Effector memory CD8-positive, alpha-beta T cell (primary cell): ENCODE measurements at regions not wholly inside any gene's neighbourhood (a gene's known extent, or its start where the extent isn't known, plus 50 kb on each side); places are given as distances from the start of the nearest gene placed in this dataset.

Source experiments
- ATAC-seq: fragments of 150-1000 bp; cut with Tn5 transposase; replicated peaks from 2 replicates; pipeline ENCODE4 v1.10.0; 2021; ENCODE audit warnings: mild to moderate bottlenecking, moderate library complexity
- DNase-seq, 3 experiments: peaks; one replicate each; pipeline ENCODE4 v3.0.0; 2021
- H3K27ac Mint-ChIP-seq, 2 donors: one replicate each; pipeline ENCODE4 v1.8.0; 2022; ENCODE audit warnings: mild to moderate bottlenecking in 2 of 2, mixed read lengths in 2 of 2, moderate library complexity in 2 of 2
- H3K27me3 Mint-ChIP-seq, 2 donors: one replicate each; pipeline ENCODE4 v1.8.0; 2022; ENCODE audit warnings: mixed read lengths in 2 of 2
- H3K36me3 Mint-ChIP-seq: one replicate; pipeline ENCODE4 v1.8.0; 2022; ENCODE audit warnings: mild to moderate bottlenecking, moderate library complexity, mixed read lengths; ENCODE audit not compliant: insufficient read depth
- H3K4me1 Mint-ChIP-seq, 2 donors: one replicate each; pipeline ENCODE4 v1.8.0; 2022; ENCODE audit warnings: low read depth in 2 of 2, mixed read lengths in 2 of 2
- H3K4me3 Mint-ChIP-seq, 2 donors: one replicate each; pipeline ENCODE4 v1.8.0; 2022; ENCODE audit warnings: mild to moderate bottlenecking in 2 of 2, mixed read lengths in 2 of 2, moderate library complexity in 2 of 2
- H3K9me3 Mint-ChIP-seq, 2 donors: one replicate each; pipeline ENCODE4 v1.8.0; 2022; ENCODE audit warnings: mixed read lengths in 2 of 2

DNA sequence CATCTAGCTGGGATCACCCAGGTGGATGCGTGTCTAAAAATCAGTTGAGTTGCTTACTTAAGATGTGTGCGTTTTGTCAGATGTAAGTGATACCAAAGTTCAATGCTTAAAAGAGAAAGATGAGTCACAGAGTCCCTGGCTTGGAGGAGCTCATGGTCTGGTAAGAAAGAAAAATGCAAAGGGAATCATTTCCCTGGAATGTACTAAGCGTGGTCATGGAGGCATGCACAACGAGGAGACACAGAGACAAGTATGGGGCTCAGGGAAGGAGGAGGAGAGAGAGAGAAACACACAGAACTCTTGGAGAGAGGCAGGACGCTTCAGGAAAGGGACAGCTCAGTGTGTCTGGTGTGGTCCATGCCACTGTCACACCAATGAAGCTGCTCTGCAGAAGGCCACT lies 186.9 kb upstream of the GMDS start:
- no peaks in the 10 kb centered on the region for H3K36me3 Mint-ChIP-seq
- ATAC-seq: no peak

DNA sequence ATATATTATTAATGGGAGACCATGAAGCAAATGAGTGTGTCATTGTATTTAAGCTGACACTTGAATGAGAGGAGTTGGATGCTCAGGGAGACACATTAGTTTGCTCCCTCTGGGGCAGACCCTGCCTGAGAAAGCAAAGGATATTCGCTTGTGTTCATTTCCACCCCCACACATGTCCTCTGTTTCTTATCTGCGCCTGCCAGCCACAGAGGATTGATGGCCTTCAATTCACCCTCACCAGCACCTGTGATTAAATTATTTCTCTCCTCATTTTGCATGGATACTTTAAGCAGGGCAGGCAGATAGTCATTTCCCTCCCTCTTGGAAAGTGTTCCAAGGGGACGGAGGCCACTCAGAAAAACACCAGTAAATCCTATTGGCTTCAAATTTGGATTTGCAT lies 185.2 kb upstream of the GMDS start:
- no peak overlapping the region for H3K27ac Mint-ChIP-seq
- DNase-seq: no peak
- H3K36me3 Mint-ChIP-seq: no peaks in the 10 kb centered on the region
- H3K9me3 Mint-ChIP-seq: no peaks in the 10 kb centered on the region
- H3K27me3 Mint-ChIP-seq: no peaks in the 10 kb centered on the region
- no peak for ATAC-seq
- H3K4me1 Mint-ChIP-seq: no peaks in the 10 kb centered on the region
- no peak overlapping the region for H3K4me3 Mint-ChIP-seq

More for the DNA sequence above, 186.9 kb upstream of the GMDS start:
- Mint-ChIP-seq H3K4me3 (no peak overlapping the region), H3K9me3 (no peaks in the 10 kb centered on the region), H3K27ac (no peak overlapping the region), H3K27me3 (no peaks in the 10 kb centered on the region), H3K4me1 (no peaks in the 10 kb centered on the region)
- no peak for DNase-seq

DNA sequence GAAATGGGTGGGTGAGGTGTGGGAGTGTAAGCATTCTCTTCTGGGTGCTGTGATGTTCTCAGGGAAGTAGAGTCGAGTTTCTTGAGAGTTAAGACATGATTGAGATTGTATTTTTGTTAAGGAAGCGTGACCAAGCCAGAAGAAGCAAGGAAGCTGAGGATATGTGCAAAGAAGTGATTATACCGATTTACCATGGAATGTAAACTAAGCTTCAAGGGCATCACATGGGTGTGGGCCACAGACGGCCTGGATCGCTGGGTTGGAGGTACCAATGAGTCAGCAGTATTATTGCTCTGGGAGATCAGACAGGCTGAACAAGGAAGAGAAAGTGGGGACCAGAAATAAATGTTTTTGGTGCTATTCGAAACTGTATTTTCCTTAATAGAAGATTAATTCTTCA lies 184.1 kb upstream of the GMDS start:
- no peaks in the 10 kb centered on the region for H3K27me3 Mint-ChIP-seq
- H3K9me3 Mint-ChIP-seq: no peaks in the 10 kb centered on the region
- ATAC-seq: no peak

DNA sequence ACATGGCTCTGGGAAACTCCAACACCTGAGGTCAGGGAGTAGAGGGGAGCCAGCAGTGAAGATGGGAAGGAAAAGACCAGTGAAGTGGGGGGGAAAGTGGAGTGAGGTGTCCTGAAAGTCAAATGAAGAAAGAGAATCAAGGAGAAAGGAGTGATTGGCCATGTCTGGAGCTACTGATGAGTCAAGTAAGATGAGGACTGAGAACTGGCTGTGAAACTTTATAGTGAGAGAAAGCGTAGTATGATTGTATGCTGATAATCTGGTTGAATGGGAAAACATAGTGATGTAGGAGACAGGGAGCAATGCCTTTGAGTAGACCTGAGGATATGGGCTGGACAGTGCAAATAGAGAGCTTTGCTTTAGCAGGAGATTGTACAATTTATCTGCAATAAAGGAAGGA lies 183.6 kb upstream of the GMDS start:
- H3K4me3 Mint-ChIP-seq: no peak overlapping the region
- no peaks in the 10 kb centered on the region for H3K36me3 Mint-ChIP-seq
- DNase-seq (no peak), ATAC-seq (no peak)
- H3K4me1 Mint-ChIP-seq: no peaks in the 10 kb centered on the region
- no peaks in the 10 kb centered on the region for H3K27me3 Mint-ChIP-seq
- H3K9me3 Mint-ChIP-seq: no peaks in the 10 kb centered on the region
- H3K27ac Mint-ChIP-seq: no peak overlapping the region

More for the DNA sequence above, 184.1 kb upstream of the GMDS start:
- no peaks in the 10 kb centered on the region for H3K4me1 Mint-ChIP-seq
- no peak for DNase-seq
- no peak overlapping the region for H3K27ac Mint-ChIP-seq
- H3K4me3 Mint-ChIP-seq: no peak overlapping the region
- H3K36me3 Mint-ChIP-seq: no peaks in the 10 kb centered on the region

DNA sequence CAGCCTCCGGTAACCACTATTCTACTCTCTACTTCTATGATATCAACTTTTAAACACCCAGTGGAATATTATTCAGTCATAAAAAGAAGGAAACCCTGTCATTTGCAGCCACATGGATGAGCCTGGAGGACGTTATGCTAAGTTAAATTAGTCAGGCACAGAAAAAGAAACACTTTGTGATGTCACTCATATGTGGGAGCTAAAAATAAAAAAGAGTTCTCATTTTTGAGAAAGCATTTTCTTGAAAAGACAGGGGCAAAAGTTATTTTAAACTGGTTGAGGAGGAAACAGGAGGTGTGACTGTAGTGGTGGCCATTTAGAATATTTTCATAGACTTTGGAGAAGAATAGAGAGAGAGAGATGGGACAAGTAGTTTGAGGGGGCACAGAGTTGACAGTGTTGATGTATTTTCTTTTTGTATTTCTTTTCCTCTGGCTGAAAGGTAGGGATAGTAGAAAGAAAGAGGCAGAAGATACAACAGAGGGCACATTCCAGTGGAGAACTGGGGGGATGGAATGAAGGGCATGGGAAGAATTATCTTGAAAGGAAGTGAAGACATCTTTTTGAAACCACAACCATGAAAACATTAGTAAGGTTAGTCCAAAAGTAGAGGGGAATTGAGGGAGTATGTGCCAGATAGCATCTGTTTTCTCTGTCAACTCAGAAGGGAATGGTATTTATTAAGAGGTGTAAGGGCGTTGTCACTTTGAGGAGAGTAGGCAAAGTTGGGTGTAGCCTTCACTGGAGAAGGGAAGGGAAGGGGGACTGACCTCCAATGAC lies 181.3 kb upstream of the GMDS start:
- Mint-ChIP-seq H3K36me3 (no peaks in the 10 kb centered on the region), H3K27ac (no peak overlapping the region), H3K4me3 (no peak overlapping the region), H3K27me3 (no peaks in the 10 kb centered on the region), H3K9me3 (no peaks in the 10 kb centered on the region), H3K4me1 (no peaks in the 10 kb centered on the region)
- ATAC-seq (no peak), DNase-seq (no peak)

DNA sequence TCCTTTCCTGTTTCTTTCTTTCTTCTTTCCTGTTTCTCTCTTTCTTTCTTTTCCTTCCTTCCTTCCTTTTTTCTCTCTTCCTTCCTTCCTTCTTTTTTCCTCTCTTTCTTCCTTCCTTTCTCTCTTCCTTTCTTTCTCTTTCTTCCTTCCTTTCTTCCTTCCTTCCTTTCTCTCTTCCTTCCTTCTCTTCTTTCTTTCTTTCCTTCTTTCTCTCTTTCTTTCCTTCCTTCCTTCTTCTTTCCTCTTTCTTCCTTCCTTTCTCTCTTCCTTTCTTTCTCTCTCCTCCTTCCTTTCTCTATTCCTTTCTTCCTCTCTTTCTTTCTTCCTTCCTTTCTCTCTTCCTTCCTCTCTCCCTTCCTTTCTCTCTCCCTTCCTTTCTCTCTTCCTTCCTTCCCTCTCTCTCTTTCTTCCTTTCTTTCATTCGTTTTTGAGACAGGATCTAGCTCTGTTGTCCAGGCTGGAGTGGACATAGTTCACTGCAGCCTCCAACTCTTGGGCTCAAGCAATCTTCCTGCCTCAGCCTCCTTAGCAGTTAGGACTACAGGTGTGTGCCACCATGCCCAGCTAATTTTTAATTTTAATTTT lies 170.8 kb upstream of the GMDS start:
- Mint-ChIP-seq H3K36me3 (no peaks in the 10 kb centered on the region), H3K27ac (no peak overlapping the region), H3K27me3 (no peaks in the 10 kb centered on the region), H3K9me3 (no peaks in the 10 kb centered on the region), H3K4me1 (no peaks in the 10 kb centered on the region), H3K4me3 (no peak overlapping the region)
- ATAC-seq: no peak
- DNase-seq: no peak

DNA sequence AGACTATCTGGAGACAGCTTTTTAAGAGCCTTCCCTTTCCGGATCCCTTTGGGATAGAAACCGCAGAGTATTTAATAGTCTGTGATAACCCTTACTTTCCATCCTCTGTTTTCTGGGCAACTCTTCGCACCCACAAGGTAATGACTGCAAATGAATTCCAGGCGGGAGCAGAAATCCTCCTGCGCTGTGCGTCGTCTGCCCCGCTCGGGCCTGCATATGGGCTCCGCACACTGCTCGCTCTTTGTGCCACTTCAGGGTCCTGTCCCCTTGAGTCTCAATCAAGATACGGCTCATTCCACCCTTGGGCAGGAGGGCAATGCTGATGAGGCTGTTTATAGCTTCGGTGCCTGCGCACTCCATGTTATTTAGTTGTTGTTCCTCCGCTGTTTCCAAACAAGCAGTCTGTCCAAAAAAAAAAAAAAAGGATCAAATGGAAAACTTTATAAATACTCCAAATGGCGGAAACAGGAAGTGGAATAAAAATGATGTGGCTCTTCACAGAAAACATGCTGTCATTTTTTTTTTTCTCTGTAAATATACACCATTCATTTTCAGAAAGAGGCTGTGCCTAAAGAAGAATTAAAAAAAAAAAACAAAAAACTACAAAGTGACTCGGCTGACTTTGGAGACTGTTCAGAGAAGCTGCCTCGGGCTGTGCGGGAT lies 169.6 kb upstream of the GMDS start:
- Mint-ChIP-seq H3K27ac (no peak overlapping the region), H3K4me1 (no peaks in the 10 kb centered on the region), H3K9me3 (no peaks in the 10 kb centered on the region), H3K4me3 (no peak overlapping the region), H3K27me3 (no peaks in the 10 kb centered on the region), H3K36me3 (no peaks in the 10 kb centered on the region)
- ATAC-seq (no peak), DNase-seq (no peak)

DNA sequence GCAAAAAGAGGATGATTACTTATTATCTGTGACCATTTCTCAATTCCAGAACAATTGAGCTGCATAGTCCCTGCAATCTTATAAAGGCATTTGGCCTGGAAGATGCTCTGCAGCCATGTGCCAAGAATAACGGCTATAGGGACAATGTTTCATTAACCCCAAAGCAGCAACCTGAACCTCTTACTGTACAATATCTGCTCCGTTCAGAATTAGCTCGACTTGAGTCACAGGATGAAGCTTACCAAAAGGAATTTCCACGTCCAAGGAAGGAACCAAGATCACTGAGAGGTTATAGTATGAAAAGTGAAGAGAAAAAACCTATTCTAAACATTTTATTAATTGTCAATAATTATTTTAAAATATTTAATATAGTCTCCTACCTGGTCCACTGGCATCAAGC lies 167.3 kb upstream of the GMDS start:
- ATAC-seq (no peak), DNase-seq (no peak)
- Mint-ChIP-seq H3K4me1 (no peaks in the 10 kb centered on the region), H3K27ac (no peak overlapping the region), H3K36me3 (no peaks in the 10 kb centered on the region), H3K4me3 (no peak overlapping the region), H3K27me3 (no peaks in the 10 kb centered on the region), H3K9me3 (no peaks in the 10 kb centered on the region)

DNA sequence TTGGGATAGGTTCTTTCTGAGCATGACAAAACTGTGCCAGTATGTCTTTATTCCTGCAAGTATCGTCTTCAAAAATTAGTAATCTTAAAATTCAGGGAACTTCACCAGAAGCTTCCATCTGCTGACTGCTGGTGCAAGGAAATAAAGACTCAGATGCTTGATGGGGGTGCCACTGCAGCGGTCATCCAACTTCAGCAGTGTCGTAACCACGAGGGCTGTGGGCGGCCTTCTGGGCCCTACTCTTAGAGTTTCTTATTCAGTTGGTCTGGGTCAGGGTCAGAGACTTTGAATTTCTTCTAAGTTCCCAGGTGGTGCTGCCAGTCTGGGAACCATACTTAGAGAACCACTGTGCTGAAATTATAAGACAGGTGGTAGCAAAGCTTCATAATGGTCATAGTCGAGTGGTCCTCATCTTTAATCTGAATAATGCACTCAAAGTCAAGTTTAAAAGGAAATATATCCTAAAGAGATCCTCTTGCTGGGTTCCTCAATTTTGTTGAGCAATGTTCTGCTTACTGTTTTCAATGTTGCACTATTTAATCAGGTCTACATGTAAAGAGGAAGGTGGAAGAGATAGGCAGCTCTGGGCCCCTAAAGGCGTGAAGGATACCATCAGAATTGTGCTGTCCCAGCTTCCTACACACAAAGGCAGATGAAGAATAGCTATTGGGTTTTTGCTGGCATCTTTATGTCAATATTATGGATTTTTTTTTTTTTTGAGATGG lies 165.4 kb upstream of the GMDS start:
- ATAC-seq (no peak), DNase-seq (no peak)
- no peaks in the 10 kb centered on the region for H3K4me1 Mint-ChIP-seq
- no peaks in the 10 kb centered on the region for H3K27me3 Mint-ChIP-seq
- no peaks in the 10 kb centered on the region for H3K9me3 Mint-ChIP-seq
- H3K4me3 Mint-ChIP-seq: no peak overlapping the region
- no peak overlapping the region for H3K27ac Mint-ChIP-seq
- H3K36me3 Mint-ChIP-seq: no peaks in the 10 kb centered on the region

DNA sequence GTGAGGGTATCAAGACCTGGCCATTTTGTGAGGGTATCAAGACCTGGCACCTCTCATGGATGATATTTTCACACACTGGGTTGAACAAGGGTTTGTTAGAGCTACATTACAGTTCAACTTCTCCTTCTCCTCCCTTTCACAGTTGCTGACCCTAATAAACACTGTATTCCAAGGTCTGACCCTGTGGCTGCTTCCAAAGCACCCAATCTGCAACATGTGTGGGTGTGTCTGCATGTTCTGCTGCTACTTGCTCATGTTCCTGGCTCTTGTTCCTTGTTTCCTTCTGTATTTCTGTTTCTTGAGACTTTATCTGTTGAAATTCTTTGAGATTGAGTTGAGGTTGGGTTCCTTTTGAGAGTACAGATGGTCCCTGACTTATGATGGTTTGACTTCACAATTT lies 162.1 kb upstream of the GMDS start:
- H3K4me1 Mint-ChIP-seq: no peaks in the 10 kb centered on the region
- H3K36me3 Mint-ChIP-seq: no peaks in the 10 kb centered on the region
- H3K4me3 Mint-ChIP-seq: no peak overlapping the region
- H3K27me3 Mint-ChIP-seq: no peaks in the 10 kb centered on the region
- DNase-seq: no peak
- no peaks in the 10 kb centered on the region for H3K9me3 Mint-ChIP-seq
- no peak overlapping the region for H3K27ac Mint-ChIP-seq
- ATAC-seq: no peak

DNA sequence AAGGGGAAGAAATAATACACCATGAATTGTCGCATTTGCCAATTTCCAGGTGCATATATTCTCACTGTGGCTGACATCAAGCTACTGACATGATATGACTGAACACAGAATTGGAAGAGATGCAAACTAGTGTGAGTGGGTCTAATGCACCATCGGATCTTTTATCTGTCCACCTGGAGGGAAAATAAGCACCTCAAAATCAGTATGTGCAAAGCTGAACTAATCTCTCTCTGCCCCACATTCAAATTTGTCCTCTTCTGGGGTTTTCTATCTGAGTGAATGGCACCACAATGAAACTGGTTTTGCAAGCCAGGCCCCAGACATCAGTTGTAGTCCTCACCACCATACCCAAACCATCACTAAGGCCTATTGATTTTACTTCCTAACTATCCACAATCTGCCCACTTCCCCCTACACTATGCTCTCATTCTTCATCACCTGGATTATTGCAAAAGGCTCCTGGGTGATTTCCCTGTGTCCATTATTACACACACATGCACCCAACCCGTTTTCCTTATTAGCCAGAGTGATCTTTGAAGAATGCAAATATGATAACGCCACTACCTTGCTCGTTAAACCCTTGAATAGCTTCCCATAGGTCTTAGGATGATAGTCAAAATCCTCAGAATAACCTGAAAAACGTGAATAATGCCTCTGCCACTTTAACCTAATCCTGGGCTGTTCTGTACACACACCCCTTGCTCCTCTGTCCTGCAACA lies 159.0 kb upstream of the GMDS start:
- DNase-seq: no peak
- Mint-ChIP-seq H3K27me3 (no peaks in the 10 kb centered on the region), H3K4me1 (no peaks in the 10 kb centered on the region), H3K4me3 (no peak overlapping the region), H3K36me3 (no peaks in the 10 kb centered on the region), H3K9me3 (no peaks in the 10 kb centered on the region), H3K27ac (no peak overlapping the region)
- ATAC-seq: no peak

DNA sequence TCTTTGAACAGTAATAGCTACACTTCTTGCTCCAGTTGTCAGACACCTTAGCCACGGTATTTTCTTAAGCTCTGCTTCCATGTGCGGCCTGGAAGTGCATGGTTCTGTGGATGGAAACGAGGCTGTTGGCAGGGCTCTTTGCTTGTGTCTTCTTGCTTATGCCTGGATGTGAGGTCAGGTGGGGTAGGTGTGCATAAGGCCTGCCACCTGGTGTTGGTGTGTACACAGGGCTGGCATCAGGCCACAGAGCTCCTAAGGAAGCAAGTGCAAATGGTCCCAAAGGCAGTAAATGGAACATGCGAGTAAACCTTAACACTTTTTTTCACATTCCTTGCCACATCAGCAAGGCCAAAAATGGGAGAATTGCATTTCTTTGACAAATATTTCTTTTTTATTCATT lies 158.1 kb upstream of the GMDS start:
- Mint-ChIP-seq H3K27ac (no peak overlapping the region), H3K4me1 (no peaks in the 10 kb centered on the region), H3K4me3 (no peak overlapping the region), H3K9me3 (no peaks in the 10 kb centered on the region), H3K36me3 (no peaks in the 10 kb centered on the region), H3K27me3 (no peaks in the 10 kb centered on the region)
- DNase-seq (no peak), ATAC-seq (no peak)

DNA sequence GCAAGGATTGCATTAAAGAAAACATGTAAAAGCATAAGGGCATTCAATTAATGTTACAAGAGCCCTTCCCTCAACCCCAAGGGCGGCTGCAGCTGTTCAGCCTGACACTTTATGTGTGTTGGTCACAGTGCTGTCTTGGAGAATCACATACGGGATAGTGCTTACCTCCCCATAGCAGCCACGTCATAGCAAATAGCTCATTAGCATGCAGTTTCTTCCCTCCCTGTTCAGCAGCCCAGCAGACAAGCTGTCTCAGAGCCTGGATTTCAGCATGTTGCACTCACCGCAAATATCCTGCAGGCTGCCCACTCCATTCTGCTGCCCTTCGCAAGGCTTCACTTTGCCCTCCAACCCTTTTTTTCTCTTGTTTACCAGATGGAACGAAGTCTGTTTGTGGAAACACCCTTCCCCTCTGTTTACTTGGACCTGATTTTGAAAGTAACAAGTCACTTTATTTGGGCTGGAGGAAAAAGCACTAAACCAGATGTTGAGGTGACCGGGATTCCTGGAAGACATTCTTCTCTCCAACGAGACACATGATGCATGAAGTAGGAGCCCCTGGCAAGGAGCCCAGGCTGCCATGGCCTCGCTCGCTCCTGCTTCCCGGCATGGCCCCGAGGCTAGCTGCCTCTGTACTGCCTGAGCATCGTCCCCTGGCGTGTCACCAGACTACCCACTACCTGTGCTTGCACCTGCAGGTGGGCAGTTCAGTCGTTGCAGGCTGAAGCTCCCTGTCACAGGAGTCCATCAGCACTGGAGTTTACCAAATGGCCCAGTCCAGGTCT lies 151.6 kb upstream of the GMDS start:
- DNase-seq (no peak), ATAC-seq (no peak)
- Mint-ChIP-seq H3K27ac (no peak overlapping the region), H3K9me3 (no peaks in the 10 kb centered on the region), H3K36me3 (peaks cover 6% of the 10 kb centered on the region), H3K4me3 (no peak overlapping the region), H3K4me1 (no peaks in the 10 kb centered on the region), H3K27me3 (no peaks in the 10 kb centered on the region)
